ENCODE measurements at regions not wholly inside any gene's neighbourhood (a gene's known extent, or its start where the extent isn't known, plus 50 kb on each side); places are given as distances from the start of the nearest gene placed in this dataset.
A peak's percentile ranks its signal among the peaks of the same experiment; 100 is the strongest.
"Not testable (repeated sequence)": the region's sequence is repeated elsewhere in the genome, so short reads cannot be mapped to it uniquely, and the experiment has no call there.

DNA sequence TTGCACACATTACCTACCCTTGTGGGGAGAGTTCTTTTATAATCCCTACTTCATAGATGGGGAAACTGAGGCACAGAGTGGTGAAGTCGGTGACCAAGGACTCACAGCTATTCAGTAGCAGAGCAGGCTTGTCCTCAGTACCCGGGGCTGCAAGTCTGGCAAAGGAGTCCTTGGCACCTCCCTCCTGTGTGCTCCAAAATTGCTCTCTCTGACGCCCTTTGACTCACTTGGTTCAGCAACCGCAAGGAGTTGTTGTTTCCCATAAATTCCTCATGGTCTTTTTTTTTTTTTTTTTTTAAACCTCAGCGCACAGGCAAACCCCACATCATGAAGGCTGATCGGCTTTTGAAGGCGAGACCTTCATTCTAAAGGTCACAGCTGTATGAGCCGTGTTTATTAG is 143.2 kb downstream of the CEBPB start:
- Histone ChIP-seq H3K27me3 (no peaks in the 10 kb centered on the region), H3K27ac (peak overlapping the region; percentile 68), H3K4me3 (no peak overlapping the region), H3K9me3 (no peaks in the 10 kb centered on the region), H3K36me3 (no peaks in the 10 kb centered on the region), H3K4me1 (peaks cover 25% of the 10 kb centered on the region)
- intact Hi-C loops (cut with DNase I): no loop called here
- DNase-seq (ENCODE audit: extremely low spot score in 2 of 2): no peak
- TF ChIP-seq POLR2AphosphoS5 (IDR thresholded peaks at IDR 0.05; ENCODE audit: insufficient read depth in 1 of 2, low read depth in 1 of 2) (peak in 1 of 2 donors; percentile 40), CTCF (IDR thresholded peaks at IDR 0.05) (no peak)

DNA sequence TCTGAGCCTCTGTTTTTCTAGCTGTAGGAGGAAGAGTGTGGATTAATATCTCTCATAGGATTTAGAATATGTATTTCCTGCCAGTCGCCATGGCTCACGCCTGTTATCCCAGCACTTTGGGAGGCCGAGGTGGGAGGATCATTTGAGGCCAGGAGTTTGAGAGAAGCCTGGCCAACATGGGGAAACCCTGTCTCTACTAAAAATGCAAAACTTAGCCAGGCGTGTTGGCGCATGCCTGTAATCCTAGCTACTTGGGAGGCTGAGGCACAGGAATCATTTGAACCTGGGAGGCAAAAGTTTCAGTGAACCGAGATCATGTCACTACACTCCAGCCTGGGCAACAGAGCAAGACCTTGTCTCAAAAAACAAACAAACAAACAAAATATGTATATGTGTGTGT is 143.9 kb downstream of the CEBPB start:
- DNase-seq (ENCODE audit: extremely low spot score in 2 of 2); intact Hi-C loops (cut with DNase I): not testable (repeated sequence)

DNA sequence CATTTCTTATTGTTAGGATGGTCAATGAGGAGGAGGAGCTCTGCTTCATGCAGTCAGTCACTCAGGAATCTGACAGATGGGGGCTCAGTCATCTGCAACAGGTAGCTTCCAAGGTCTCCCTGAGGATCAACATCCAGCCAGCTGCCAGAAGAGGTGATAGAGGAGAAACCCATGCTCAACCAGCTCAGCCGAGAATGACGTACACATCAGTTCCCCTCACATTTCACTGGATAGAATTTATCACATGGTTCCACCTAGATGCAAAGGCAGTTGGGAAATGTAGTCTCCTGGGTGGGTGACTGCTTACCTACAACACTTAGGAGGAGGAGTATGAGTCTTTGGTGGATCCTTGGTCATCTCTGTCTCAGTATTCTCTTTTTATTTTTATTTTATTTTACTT is 144.5 kb downstream of the CEBPB start:
- TF ChIP-seq CTCF (IDR thresholded peaks at IDR 0.05): no peak
- TF ChIP-seq POLR2A (IDR thresholded peaks at IDR 0.05): no peak
- TF ChIP-seq POLR2AphosphoS5 (IDR thresholded peaks at IDR 0.05; ENCODE audit: insufficient read depth in 1 of 2, low read depth in 1 of 2): no peak
- Histone ChIP-seq H3K4me3 (no peak overlapping the region), H3K27me3 (no peaks in the 10 kb centered on the region), H3K4me1 (peaks cover 38% of the 10 kb centered on the region), H3K36me3 (no peaks in the 10 kb centered on the region), H3K27ac (peak overlapping the region; percentile 68), H3K9me3 (no peaks in the 10 kb centered on the region)
- intact Hi-C loops (cut with DNase I): no loop called here
- no peak for DNase-seq (ENCODE audit: extremely low spot score in 2 of 2)

More for the DNA sequence above, 143.9 kb downstream of the CEBPB start:
- not testable (repeated sequence) for H3K4me3 ChIP-seq, H3K9me3 ChIP-seq, H3K36me3 ChIP-seq, H3K27me3 ChIP-seq
- H3K27ac ChIP-seq: peak overlapping the region; percentile 68
- H3K4me1 ChIP-seq: peaks cover 32% of the 10 kb centered on the region

GRCh38 chr20:50335866-50336265 is 145.2 kb downstream of the CEBPB start:
- Histone ChIP-seq H3K36me3 (no peaks in the 10 kb centered on the region), H3K9me3 (no peaks in the 10 kb centered on the region), H3K27ac (no peak overlapping the region), H3K4me1 (peaks cover 39% of the 10 kb centered on the region), H3K27me3 (no peaks in the 10 kb centered on the region), H3K4me3 (no peak overlapping the region)
- intact Hi-C loops (cut with DNase I): no loop called here
- no peak for DNase-seq (ENCODE audit: extremely low spot score in 2 of 2)
- TF ChIP-seq POLR2A (IDR thresholded peaks at IDR 0.05) (no peak), POLR2AphosphoS5 (IDR thresholded peaks at IDR 0.05; ENCODE audit: insufficient read depth in 1 of 2, low read depth in 1 of 2) (no peak), CTCF (IDR thresholded peaks at IDR 0.05) (no peak)

GRCh38 chr20:50336661-50337060 is 146.0 kb downstream of the CEBPB start:
- Histone ChIP-seq H3K4me3 (no peak overlapping the region), H3K27ac (no peak overlapping the region), H3K4me1 (peaks cover 39% of the 10 kb centered on the region), H3K9me3 (no peaks in the 10 kb centered on the region), H3K36me3 (no peaks in the 10 kb centered on the region), H3K27me3 (no peaks in the 10 kb centered on the region)
- intact Hi-C loops (cut with DNase I): no loop called here
- TF ChIP-seq POLR2AphosphoS5 (IDR thresholded peaks at IDR 0.05; ENCODE audit: insufficient read depth in 1 of 2, low read depth in 1 of 2) (no peak), CTCF (IDR thresholded peaks at IDR 0.05) (no peak), POLR2A (IDR thresholded peaks at IDR 0.05) (no peak)
- DNase-seq (ENCODE audit: extremely low spot score in 2 of 2): no peak
